ENCODE measurements at regions not wholly inside any gene's neighbourhood (a gene's known extent, or its start where the extent isn't known, plus 50 kb on each side); places are given as distances from the start of the nearest gene placed in this dataset.

DNA sequence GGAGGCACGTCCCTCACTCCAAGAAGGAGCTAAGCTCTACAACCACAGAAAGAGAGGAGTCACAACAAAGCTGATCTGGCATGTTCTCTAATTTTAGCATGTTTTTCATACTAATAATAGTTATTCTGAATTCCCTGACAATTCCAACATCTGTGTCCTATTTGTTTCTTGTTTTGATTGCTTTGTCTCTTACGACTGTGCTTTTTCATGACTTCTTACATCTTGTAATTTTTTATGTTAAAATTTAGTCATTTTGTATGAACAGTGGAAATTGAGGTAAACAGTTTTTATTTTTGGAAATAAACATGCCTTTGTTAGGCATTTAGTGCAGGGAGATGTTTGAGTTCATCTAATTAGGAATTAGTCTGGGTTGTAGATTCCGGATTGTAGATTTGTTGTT, 668.1 kb upstream of the EDIL3 start:
- H3K4me3 ChIP-seq: no peak overlapping the region
- intact Hi-C loops (cut with DNase I; ENCODE audit: low total_unique reads): no loop called here
- no peaks in the 10 kb centered on the region for H3K27me3 ChIP-seq (replicated peaks in 1 of 7)
- H3K36me3 ChIP-seq: no peaks in the 10 kb centered on the region
- no peak overlapping the region for H3K27ac ChIP-seq
- no peaks in the 10 kb centered on the region for H3K4me1 ChIP-seq
- TF ChIP-seq POLR2AphosphoS5 (IDR thresholded peaks at IDR 0.05) (no peak), POLR2A (IDR thresholded peaks at IDR 0.05) (no peak)
- TF ChIP-seq, protein P1, sequence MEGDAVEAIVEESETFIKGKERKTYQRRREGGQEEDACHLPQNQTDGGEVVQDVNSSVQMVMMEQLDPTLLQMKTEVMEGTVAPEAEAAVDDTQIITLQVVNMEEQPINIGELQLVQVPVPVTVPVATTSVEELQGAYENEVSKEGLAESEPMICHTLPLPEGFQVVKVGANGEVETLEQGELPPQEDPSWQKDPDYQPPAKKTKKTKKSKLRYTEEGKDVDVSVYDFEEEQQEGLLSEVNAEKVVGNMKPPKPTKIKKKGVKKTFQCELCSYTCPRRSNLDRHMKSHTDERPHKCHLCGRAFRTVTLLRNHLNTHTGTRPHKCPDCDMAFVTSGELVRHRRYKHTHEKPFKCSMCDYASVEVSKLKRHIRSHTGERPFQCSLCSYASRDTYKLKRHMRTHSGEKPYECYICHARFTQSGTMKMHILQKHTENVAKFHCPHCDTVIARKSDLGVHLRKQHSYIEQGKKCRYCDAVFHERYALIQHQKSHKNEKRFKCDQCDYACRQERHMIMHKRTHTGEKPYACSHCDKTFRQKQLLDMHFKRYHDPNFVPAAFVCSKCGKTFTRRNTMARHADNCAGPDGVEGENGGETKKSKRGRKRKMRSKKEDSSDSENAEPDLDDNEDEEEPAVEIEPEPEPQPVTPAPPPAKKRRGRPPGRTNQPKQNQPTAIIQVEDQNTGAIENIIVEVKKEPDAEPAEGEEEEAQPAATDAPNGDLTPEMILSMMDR (IDR thresholded peaks at IDR 0.05 in 8 of 11, conservative IDR thresholded peaks at IDR 0.05 in 3 of 11): no peak
- 86 to 94% (median 89%) methylated on average over 3 of the region's 3 CpGs for whole genome bisulfite sequencing, 5 donors
- H3K9me3 ChIP-seq: no peaks in the 10 kb centered on the region
- DNase-seq: no peak

DNA sequence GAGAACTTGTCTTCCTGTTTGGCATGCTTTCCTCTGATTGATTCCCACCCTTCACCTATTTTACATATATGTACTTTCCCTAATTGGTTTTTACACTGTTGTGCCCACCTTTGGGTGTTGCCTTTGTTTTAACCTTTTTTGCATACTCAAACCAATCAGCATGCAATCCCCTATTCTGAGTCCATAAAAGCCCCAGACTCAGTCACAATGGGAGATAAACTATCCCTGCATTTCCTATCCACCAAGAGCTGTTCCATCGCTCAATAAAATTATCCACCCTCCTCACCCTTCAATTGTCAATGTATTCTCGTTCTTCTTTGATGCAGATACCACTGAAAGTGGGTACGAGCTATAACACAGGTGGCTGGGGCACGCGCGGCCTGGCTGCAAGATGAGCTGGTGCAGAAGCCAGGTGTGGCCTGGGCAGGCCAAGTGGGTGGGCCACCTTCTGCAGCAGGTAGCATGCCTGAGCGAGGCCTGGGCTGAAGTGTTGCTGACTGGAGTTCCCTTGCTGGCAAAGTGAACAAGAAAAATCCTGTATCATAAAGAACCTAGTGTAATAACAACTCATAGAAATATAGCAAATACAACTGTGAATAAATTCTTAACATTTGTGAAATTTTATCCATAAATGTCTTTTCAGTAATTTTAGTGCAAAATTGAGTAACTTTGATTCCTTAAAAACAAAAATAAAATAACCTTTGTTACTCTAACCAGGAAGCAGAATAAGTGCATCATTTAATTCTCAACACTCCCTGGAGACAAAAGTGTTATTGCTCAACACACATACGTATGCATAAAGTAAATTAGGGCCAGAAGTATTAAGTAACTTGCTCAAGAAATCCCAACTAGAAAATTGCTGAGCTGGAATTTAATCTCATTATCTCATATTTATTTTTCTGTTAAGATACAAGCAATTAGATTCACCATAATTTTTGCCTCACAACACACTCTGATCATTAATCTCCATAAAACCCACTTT, 685.3 kb upstream of the EDIL3 start:
- no peaks in the 10 kb centered on the region for H3K27me3 ChIP-seq (replicated peaks in 1 of 7)
- peak; percentile 69 for DNase-seq
- intact Hi-C loops (cut with DNase I; ENCODE audit: low total_unique reads): no loop called here
- H3K36me3 ChIP-seq: no peaks in the 10 kb centered on the region
- H3K9me3 ChIP-seq: peaks cover 0 to 4% (median 0%) of the 10 kb centered on the region in 8 donors
- H3K27ac ChIP-seq: no peak overlapping the region
- no peaks in the 10 kb centered on the region for H3K4me1 ChIP-seq
- 79 to 93% (median 84%) methylated on average over 8 of the region's 8 CpGs for WGBS, 5 donors
- H3K4me3 ChIP-seq: no peak overlapping the region
- TF ChIP-seq POLR2A (IDR thresholded peaks at IDR 0.05) (no peak), POLR2AphosphoS5 (IDR thresholded peaks at IDR 0.05) (no peak)
- TF ChIP-seq, protein P1 (IDR thresholded peaks at IDR 0.05 in 8 of 11, conservative IDR thresholded peaks at IDR 0.05 in 3 of 11): no peak

DNA sequence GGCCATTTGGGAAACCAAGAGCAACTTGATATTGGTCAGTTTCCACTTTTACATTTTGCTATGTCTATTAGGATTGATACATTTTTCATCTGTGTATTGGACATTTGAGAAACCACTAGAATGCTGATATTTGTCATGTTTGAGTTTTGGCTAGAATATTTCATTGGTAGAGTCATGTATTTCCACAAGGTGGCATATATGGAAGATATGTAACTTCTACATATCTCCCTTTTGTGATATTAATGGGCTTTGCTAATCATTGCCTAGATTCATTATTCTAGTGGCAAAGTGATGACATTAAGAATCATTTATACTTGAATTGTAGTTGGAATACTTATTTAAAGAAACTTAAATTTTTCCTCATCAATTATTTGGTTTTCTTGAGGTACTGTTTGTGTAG, 692.9 kb upstream of the EDIL3 start:
- Histone ChIP-seq H3K27me3 (replicated peaks in 1 of 7) (no peaks in the 10 kb centered on the region), H3K36me3 (no peaks in the 10 kb centered on the region), H3K27ac (no peak overlapping the region), H3K9me3 (no peaks in the 10 kb centered on the region), H3K4me1 (no peaks in the 10 kb centered on the region), H3K4me3 (no peak overlapping the region)
- intact Hi-C loops (cut with DNase I; ENCODE audit: low total_unique reads): no loop called here
- TF ChIP-seq, protein P1 (IDR thresholded peaks at IDR 0.05 in 8 of 11, conservative IDR thresholded peaks at IDR 0.05 in 3 of 11): no peak
- TF ChIP-seq POLR2AphosphoS5 (IDR thresholded peaks at IDR 0.05): no peak
- TF ChIP-seq POLR2A (IDR thresholded peaks at IDR 0.05): no peak
- no peak for DNase-seq

DNA sequence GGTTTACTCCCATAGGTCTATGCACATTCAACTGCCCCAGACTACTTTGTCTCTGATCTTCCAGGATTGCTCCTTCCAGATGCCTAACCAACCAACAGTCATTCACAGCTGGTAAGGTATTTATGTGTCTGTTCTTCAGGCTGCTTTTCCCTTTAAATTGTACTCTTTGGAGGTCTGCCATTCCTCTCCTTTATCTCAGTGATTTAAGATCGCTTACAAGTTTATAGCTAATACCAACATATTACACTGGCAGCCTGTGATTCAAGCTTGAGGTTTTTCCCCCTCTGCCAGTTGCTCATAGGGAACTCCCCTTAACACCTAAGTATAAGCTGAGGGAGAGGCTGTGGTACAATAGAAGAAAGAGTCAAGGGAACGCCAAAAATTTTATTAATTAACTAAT, 711.7 kb upstream of the EDIL3 start:
- no peak overlapping the region for H3K4me3 ChIP-seq
- no peaks in the 10 kb centered on the region for H3K27me3 ChIP-seq (replicated peaks in 1 of 7)
- TF ChIP-seq, protein P1 (IDR thresholded peaks at IDR 0.05 in 8 of 11, conservative IDR thresholded peaks at IDR 0.05 in 3 of 11): no peak
- TF ChIP-seq POLR2A (IDR thresholded peaks at IDR 0.05) (no peak), POLR2AphosphoS5 (IDR thresholded peaks at IDR 0.05) (no peak)
- peaks cover 0 to 16% (median 0%) of the 10 kb centered on the region in 8 donors for H3K9me3 ChIP-seq
- no peaks in the 10 kb centered on the region for H3K4me1 ChIP-seq
- DNase-seq: no peak
- intact Hi-C loops (cut with DNase I; ENCODE audit: low total_unique reads): no loop called here
- 81 to 98% (median 85%) methylated on average over 2 of the region's 2 CpGs for WGBS, 5 donors
- H3K27ac ChIP-seq: no peak overlapping the region
- no peaks in the 10 kb centered on the region for H3K36me3 ChIP-seq
